ENCODE measurements at regions not wholly inside any gene's neighbourhood (a gene's known extent, or its start where the extent isn't known, plus 50 kb on each side); places are given as distances from the start of the nearest gene placed in this dataset.
"Not testable (repeated sequence)": the region's sequence is repeated elsewhere in the genome, so short reads cannot be mapped to it uniquely, and the experiment has no call there.

- peak in 1 of 14 donors; percentile 53 for DNase-seq
Measured at GRCh38 chr3:40753291-40753770, 228.6 kb downstream of the ZNF621 start.

GRCh38 chr3:40753951-40754350, 229.2 kb downstream of the ZNF621 start:
- peak in 4 of 14 donors; percentile 37 to 99 (median 45) for DNase-seq

GRCh38 chr3:40754994-40755393, 230.2 kb downstream of the ZNF621 start:
- peak in 1 of 14 donors; percentile 29 for DNase-seq

GRCh38 chr3:40756500-40756899, 231.7 kb downstream of the ZNF621 start:
- DNase-seq = no peak

GRCh38 chr3:40762771-40763170, 238.0 kb downstream of the ZNF621 start:
- DNase-seq = not testable (repeated sequence)

DNA sequence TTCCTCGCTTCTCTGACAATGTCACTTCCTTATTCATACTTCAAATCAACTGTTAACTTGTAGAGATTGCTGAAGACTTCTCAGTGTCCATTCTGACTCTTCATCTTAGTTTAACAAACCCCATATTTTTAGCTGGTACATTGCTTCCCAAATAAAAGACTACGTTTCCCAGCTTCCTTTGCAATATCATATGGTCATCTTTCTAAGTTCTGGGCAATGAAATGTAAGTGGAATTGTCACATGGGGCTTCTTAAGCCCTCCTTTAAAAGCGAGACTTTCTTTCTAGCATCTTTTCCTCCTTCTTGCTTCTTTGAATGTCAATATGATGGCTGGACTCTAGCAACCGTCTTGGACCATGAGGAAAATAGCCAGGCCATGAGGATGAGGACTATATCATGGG, 239.0 kb downstream of the ZNF621 start:
- no peak for DNase-seq

DNA sequence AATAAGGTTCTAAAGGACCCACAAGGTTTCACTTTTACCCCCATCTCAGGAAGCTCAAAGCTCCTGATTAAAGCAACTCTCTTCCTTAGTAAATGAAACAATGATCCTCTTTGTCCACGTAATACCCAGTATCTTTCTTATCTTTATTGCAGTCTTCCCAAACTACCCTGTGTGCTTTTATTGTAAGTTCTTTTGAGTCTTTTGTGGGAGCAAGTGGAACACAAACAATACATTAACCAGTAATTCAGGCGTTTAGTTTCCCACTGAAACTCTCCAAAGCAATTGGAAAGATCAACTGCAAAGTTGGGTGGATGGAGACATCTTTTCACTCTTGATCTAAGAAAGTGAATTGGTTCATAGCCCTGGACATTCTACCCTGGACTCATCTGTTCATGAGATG, 240.0 kb downstream of the ZNF621 start:
- no peak for DNase-seq

DNA sequence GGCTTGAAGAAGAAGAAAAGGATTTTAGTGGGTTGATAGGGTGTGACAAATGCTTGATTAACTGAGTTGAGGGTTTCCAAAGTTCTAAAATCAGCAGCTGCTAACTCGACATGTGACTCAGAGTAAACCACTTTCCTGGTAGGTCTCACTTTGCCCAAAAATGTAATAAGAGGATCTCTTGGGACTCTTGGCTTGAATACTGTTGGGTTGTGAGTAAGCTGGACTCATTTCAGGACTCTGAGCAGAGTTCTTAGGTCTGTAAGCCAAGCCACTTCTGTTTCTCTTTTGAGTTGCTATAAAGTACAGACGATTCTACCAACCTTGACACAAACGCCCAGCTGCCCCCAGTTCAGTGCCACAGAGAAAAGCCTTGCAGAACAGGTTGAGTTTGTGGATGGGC, 241.1 kb downstream of the ZNF621 start:
- DNase-seq = no peak

GRCh38 chr3:40766396-40766795, 241.6 kb downstream of the ZNF621 start:
- no peak for DNase-seq

- DNase-seq = no peak
Measured at GRCh38 chr3:40768046-40768445, 243.3 kb downstream of the ZNF621 start.

GRCh38 chr3:40768536-40768935, 243.8 kb downstream of the ZNF621 start:
- DNase-seq = no peak

DNA sequence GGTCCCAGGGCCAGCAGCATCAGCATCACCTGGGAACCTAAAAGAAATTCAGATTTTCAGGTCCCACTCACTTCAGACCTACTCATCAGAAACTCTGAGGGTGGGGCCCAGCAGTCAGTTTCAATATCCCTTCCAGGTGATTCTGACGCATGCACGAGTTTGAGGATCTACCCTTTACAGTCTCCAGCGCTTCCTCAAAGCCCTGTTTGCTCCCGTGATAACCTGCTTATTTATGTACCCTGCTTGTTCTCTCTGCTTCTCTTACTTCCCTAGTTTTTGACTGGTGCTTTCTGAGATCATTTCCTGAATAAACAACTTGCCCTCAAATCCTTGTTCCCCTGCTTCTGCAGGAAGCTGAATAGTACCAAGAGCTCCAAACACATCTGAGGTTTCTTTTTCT, 245.3 kb downstream of the ZNF621 start:
- peak in 1 of 14 donors; percentile 24 for DNase-seq

GRCh38 chr3:40771112-40771511, 246.4 kb downstream of the ZNF621 start:
- peak in 5 of 14 donors; percentile 8 to 44 (median 13) for DNase-seq

GRCh38 chr3:40779039-40779438, 254.3 kb downstream of the ZNF621 start:
- DNase-seq = no peak

DNA sequence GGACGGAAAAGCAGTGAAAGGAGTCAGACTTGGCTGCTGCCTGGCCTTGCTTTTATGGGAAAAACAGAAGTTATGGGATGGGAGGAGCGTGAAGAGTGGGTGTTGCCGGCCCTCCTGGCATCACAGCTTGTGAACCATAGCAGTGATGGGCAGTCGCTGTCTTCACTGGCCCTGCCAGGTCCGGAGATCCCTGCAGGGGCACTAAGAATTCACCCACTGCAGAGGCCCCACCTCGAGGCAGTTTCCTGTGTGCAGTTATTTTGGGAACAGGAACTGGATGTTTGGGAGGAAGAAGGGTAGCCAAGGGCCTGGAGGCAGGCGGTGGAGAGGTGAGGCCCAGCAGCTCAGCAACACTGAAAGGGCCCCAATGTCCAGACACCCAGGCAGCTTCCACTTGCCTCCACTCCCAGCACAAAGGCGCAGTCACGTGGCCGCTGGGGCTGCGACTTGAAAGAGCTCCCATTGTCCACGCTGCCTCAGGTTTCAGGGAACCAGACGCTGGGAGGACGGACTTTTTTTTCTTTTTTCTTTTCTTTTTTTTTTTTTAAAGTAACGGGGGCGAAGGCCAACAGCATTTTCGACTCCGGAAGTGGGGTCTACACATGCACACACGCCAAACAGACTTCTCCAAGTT, 255.6 kb downstream of the ZNF621 start:
- peak in 13 of 14 donors; percentile 22 to 89 (median 79) for DNase-seq

DNA sequence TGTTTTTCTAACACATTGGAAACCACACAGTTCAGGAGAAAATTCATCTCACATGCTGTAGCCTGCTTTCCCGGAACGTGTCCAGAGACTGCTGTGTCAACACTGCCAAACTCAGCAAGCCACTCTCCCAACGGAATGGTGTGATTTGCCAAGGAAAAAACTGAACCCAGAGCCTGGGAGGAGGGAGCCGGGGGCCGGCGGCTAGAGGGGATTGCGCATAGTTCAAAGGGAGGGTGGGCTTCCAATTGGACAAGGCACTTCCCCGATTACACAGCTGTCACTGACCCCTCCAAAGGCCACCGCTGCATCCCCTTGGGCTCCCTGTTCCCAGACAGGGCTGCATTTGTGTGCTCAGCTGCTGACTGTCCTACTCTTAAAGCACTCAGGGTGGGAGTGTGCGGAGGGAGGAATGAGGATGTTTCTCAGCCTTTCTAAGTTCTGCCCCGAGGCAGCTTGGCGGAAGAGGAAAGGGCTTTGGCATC, 256.2 kb downstream of the ZNF621 start:
- peak in 8 of 14 donors; percentile 43 to 79 (median 61) for DNase-seq

GRCh38 chr3:40782111-40782721, 257.5 kb downstream of the ZNF621 start:
- DNase-seq = no peak

DNA sequence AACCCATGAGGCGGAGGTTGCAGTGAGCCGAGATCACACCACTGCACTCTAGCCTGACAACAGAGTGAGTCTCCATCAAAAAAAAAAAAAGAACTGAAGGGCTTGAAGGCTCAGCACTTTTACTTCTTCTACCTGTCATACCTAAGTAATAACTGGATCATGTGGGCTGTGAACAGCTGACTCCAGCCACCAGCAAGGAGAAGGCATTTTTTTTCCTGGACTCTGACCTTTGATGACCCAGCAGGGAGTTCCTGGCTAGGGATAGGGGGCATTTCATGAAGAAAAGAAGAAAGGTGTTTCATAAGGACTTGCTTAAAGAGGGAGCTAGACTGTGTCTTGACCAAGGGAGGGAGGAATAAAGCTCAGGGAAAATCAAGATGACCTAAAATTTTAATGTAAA, 266.0 kb downstream of the ZNF621 start:
- DNase-seq = no peak

DNA sequence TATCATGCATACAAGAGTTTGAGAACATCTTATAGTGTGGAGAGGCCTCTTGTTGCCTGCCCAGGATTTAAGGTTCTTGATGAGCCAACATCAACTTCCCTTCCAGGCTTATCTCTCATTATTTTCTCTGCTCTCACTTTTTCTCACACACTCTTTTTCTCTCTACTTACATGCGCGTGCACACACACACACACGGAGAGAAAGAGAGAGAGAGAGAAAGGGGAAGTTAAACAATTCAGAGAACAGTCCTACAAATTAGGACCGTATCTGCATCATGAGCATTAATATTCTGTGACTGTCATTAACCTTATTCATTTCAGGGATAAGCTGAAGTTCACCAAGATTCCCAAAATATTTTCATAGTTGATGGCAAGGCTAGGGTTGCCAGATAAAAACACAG, 269.0 kb downstream of the ZNF621 start:
- no peak for DNase-seq

GRCh38 chr3:40800343-40800742, 275.6 kb downstream of the ZNF621 start:
- DNase-seq = peak in 1 of 14 donors; percentile 8

- no peak for DNase-seq
Measured at GRCh38 chr3:40801284-40801741, 276.6 kb downstream of the ZNF621 start.

- no peak for DNase-seq
Measured at GRCh38 chr3:40803311-40803710, 278.6 kb downstream of the ZNF621 start.

GRCh38 chr3:40805456-40805855, 280.7 kb downstream of the ZNF621 start:
- DNase-seq = no peak

DNA sequence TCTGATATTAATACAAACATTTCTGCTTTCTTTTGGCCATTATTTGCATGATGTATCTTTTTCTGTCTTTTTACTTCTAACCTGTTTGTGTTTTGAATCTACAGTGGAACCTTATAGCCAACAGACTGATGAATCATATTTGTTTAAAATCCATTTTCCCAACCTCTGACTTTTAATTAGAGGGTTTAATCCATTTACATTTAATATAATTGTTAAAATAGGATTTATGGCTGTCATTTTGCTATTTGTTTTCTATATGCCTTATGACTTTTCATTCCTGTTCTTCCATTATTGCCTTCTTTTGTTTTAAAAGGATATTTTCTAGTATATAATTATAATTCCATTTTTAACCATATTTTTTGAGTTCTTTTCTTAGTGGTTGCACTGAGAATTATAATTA, 286.1 kb downstream of the ZNF621 start:
- no peak for DNase-seq
